Stomach (tissue), 8 donors: ENCODE measurements at regions not wholly inside any gene's neighbourhood (a gene's known extent, or its start where the extent isn't known, plus 50 kb on each side); places are given as distances from the start of the nearest gene placed in this dataset.

Experiments
- DNase-seq, 2 donors: peaks; one replicate each; pipeline versions ENCODE4 v3.0.0 to v3.0.0-alpha.2; 2013 to 2019
- H3K27ac ChIP-seq, 5 donors: fragments of 200-600 bp in 4 of 5; sonication (generic) in 4 of 5; one replicate each; pipeline ENCODE4 v1.5.1; 2013 to 2019; ENCODE audit warnings: mild to moderate bottlenecking in 1 of 5, moderate library complexity in 1 of 5
- H3K27me3 ChIP-seq, 3 donors: fragments of 200-600 bp; sonication (generic); one replicate each; pipeline ENCODE4 v1.5.1; 2017 to 2019; ENCODE audit warnings: mixed run types in 1 of 3
- H3K36me3 ChIP-seq, 4 donors: fragments of 200-600 bp; sonication (generic); 1 replicate in 3 of 4; 2 replicates in 1 of 4; pipeline ENCODE4 v1.5.1; 2016 to 2019
- H3K4me1 ChIP-seq, 4 donors: fragments of 200-600 bp; sonication (generic); one replicate each; pipeline ENCODE4 v1.5.1; 2016 to 2019
- H3K4me3 ChIP-seq, 4 donors: fragments of 200-600 bp; sonication (generic) in 3 of 4; one replicate each; pipeline ENCODE4 v1.5.1; 2016 to 2019; ENCODE audit warnings: mild to moderate bottlenecking in 1 of 4
- H3K9me3 ChIP-seq, 4 donors: fragments of 200-600 bp; sonication (generic); one replicate each; pipeline ENCODE4 v1.5.1; 2016 to 2019
- CTCF ChIP-seq, 7 experiments: fragments of 450-650 bp in 4 of 7; fragments of 200-600 bp in 3 of 7; sonication (generic) in 3 of 7; IDR thresholded peaks; one replicate each; pipeline ENCODE4 v1.5.1; 2016 to 2019; ENCODE audit warnings: antibody characterized with exemption in 7 of 7, control low read depth in 2 of 7, mild to moderate bottlenecking in 1 of 7
- EP300 ChIP-seq: sonication (generic); formaldehyde crosslinking; IDR thresholded peaks from one replicate; pipeline ENCODE4 v1.6.1; 2017; ENCODE audit warnings: antibody characterized with exemption
- POLR2A ChIP-seq, 4 donors: fragments of 450-650 bp; IDR thresholded peaks; one replicate each; pipeline ENCODE4 v1.6.1; 2016; ENCODE audit warnings: antibody characterized with exemption in 4 of 4, control low read depth in 2 of 4, mild to moderate bottlenecking in 1 of 4, moderate library complexity in 1 of 4
- POLR2AphosphoS5 ChIP-seq, 3 donors: sonication (generic); formaldehyde crosslinking; IDR thresholded peaks; one replicate each; pipeline ENCODE4 v1.6.1; 2016; ENCODE audit warnings: antibody characterized with exemption in 3 of 3
- WGBS, 5 donors: extraction: QIAGEN DNeasy Blood & Tissue Kit in 3 of 5; methylation state at CpG; one replicate each; pipeline versions ENCODE4 v1.1.5 to v1.1.7; 2013 to 2018; 5-methylcytosine and 5-hydroxymethylcytosine counted together
- intact Hi-C: fragments of 100-400 bp; cut with DNase I; formaldehyde crosslinking; loops from one replicate; pipeline ENCODE4 v1.15.1; 2023; ENCODE audit warnings: low total_unique reads
- donor health status: healthy with polysubstance abuse.
- donor health status: Bipolar disorder and iron deficiency.
- donor health status: healthy.

GRCh38 chr1:58144698-58145270 lies 401.7 kb downstream of the OMA1 start:
- TF ChIP-seq POLR2A (IDR thresholded peaks at IDR 0.05) (no peak), EP300 (no peak), POLR2AphosphoS5 (IDR thresholded peaks at IDR 0.05) (no peak), CTCF (IDR thresholded peaks at IDR 0.05) (no peak)

DNA sequence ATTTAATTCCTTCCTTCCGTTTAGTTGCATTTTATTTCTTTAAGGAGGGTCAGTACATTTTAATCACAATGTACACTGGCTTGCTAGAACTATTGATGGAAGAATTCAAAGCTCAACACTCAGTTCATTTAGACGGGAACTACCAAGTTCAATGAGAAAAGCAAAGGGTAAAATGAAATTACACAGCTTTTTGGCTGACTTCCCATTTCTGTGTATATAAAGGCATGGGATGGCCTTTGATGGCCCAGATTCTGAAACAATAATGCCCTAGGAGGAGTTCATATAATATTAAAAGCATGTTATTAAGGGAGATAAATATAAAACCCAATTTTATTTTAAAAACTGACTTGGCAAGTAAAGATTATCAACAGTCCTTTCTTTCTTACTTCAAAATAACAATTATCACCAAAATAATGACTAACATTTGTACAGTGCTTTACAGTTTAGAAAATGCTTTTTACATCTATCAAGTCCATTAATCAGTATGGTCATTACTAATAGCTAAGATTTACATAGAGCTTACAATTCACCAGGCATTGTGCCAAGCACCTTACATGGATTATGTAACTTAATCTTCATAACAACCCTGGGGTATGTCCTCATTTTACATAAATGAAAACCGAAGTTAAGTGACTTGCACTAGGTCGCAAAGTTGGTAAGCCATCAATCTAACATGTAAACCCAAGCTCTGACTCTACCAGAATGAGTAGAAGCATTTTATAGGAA lies 402.4 kb downstream of the OMA1 start:
- Histone ChIP-seq H3K27ac (no peak overlapping the region), H3K4me3 (no peak overlapping the region), H3K4me1 (peaks cover 0 to 9% (median 0%) of the 10 kb centered on the region in 4 donors), H3K27me3 (no peaks in the 10 kb centered on the region), H3K36me3 (no peaks in the 10 kb centered on the region), H3K9me3 (peaks cover 0 to 3% (median 0%) of the 10 kb centered on the region in 4 donors)
- WGBS, 5 donors, result 31 to 50% (median 45%) methylated on average over 4 of the region's 4 CpGs
- TF ChIP-seq POLR2AphosphoS5 (IDR thresholded peaks at IDR 0.05), result no peak
- no peak for TF ChIP-seq EP300
- no peak for TF ChIP-seq CTCF (IDR thresholded peaks at IDR 0.05)
- TF ChIP-seq POLR2A (IDR thresholded peaks at IDR 0.05), result no peak
- DNase-seq, result peak in 1 of 2 donors; percentile 10
- intact Hi-C loops, result no loop called here

More at GRCh38 chr1:58144698-58145270, 401.7 kb downstream of the OMA1 start:
- WGBS, 5 donors, result 82 to 89% (median 88%) methylated on average over 5 of the region's 5 CpGs
- no peaks in the 10 kb centered on the region for H3K9me3 ChIP-seq
- H3K4me3 ChIP-seq, result no peak overlapping the region
- intact Hi-C loops, result no loop called here
- DNase-seq, result no peak
- H3K36me3 ChIP-seq, result no peaks in the 10 kb centered on the region
- peaks cover 0 to 9% (median 0%) of the 10 kb centered on the region in 4 donors for H3K4me1 ChIP-seq
- no peak overlapping the region for H3K27ac ChIP-seq
- no peaks in the 10 kb centered on the region for H3K27me3 ChIP-seq

GRCh38 chr1:58136387-58136786 lies 410.1 kb downstream of the OMA1 start:
- H3K4me3 ChIP-seq, result no peak overlapping the region
- no peak for TF ChIP-seq CTCF (IDR thresholded peaks at IDR 0.05)
- TF ChIP-seq POLR2AphosphoS5 (IDR thresholded peaks at IDR 0.05), result no peak
- no peak for TF ChIP-seq POLR2A (IDR thresholded peaks at IDR 0.05)
- no peak for TF ChIP-seq EP300
- peak in 1 of 2 donors; percentile 3 for DNase-seq
- H3K36me3 ChIP-seq, result no peaks in the 10 kb centered on the region
- no peaks in the 10 kb centered on the region for H3K27me3 ChIP-seq
- no peak overlapping the region for H3K27ac ChIP-seq
- WGBS, 5 donors, result 37 to 60% (median 55%) methylated on average over 2 of the region's 2 CpGs
- intact Hi-C loops, result no loop called here
- H3K4me1 ChIP-seq, result no peaks in the 10 kb centered on the region
- peaks cover 0 to 15% (median 2%) of the 10 kb centered on the region in 4 donors for H3K9me3 ChIP-seq

DNA sequence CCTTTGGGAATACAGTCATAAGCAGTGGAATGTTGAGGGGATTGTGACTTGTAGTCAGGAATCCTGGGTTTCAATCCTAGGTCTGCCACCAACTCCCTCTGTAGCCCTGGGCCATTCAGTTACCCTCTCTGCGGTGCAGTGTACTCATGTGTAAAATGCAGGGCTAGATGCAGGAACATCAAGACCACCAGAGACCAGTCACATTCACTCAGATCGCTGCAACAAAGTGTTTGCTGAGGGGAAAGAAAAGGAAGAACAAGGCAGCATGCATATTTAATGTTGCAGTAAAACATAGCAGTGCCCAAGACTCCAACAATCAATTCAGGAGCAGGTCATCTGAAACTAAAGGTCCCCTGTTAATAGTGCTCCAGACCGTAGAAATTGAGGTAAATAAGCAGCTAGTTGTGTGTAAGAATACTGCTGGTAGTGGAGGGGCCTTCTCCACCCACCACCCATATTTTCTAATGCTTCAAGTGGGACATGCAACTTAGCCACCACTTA lies 410.7 kb downstream of the OMA1 start:
- Histone ChIP-seq H3K36me3 (no peaks in the 10 kb centered on the region), H3K4me3 (no peak overlapping the region), H3K27me3 (no peaks in the 10 kb centered on the region), H3K9me3 (peaks cover 0 to 15% (median 2%) of the 10 kb centered on the region in 4 donors), H3K4me1 (no peaks in the 10 kb centered on the region), H3K27ac (no peak overlapping the region)
- no peak for DNase-seq
- 71 to 86% (median 82%) methylated on average over 3 of the region's 3 CpGs for WGBS, 5 donors
- intact Hi-C loops, result no loop called here
- TF ChIP-seq POLR2AphosphoS5 (IDR thresholded peaks at IDR 0.05) (no peak), EP300 (no peak), POLR2A (IDR thresholded peaks at IDR 0.05) (no peak), CTCF (IDR thresholded peaks at IDR 0.05) (no peak)
